ENCODE measurements at regions not wholly inside any gene's neighbourhood (a gene's known extent, or its start where the extent isn't known, plus 50 kb on each side); places are given as distances from the start of the nearest gene placed in this dataset.

- Histone ChIP-seq H3K9ac (ENCODE audit: low read length) (no peak overlapping the region), H2AFZ (ENCODE audit: low read depth, low read length) (no peak overlapping the region), H3K36me3 (ENCODE audit: control insufficient read depth in 1 of 2, insufficient read depth in 2 of 2, low read depth in 1 of 2, low read length in 2 of 2) (no peaks in the 10 kb centered on the region), H4K8ac (ENCODE audit: low read length) (no peak overlapping the region), H3K18ac (ENCODE audit: low read depth in 1 of 2, low read length in 2 of 2) (no peak overlapping the region), H3K4me1 (ENCODE audit: control insufficient read depth, insufficient read depth, low read depth, low read length) (no peaks in the 10 kb centered on the region), H2BK15ac (ENCODE audit: low read depth, poor library complexity, severe bottlenecking) (no peak overlapping the region), H4K91ac (ENCODE audit: low read length) (no peak overlapping the region), H2BK120ac (ENCODE audit: low read depth, low read length) (no peak overlapping the region), H3K27me3 (ENCODE audit: control insufficient read depth in 1 of 2, insufficient read depth in 1 of 2, low read length in 2 of 2) (no peaks in the 10 kb centered on the region), H3K4ac (ENCODE audit: low read depth in 1 of 2, low read length in 2 of 2) (no peak overlapping the region), H3K4me2 (ENCODE audit: low read length, poor library complexity, severe bottlenecking) (no peak overlapping the region), H2BK12ac (ENCODE audit: low read length in 2 of 2) (no peak overlapping the region), H2BK5ac (ENCODE audit: low read depth, low read length, poor library complexity, severe bottlenecking) (no peak overlapping the region), H2AK5ac (ENCODE audit: low read length, severe bottlenecking) (no peak overlapping the region), H3K4me3 (ENCODE audit: insufficient read depth in 1 of 2, low read depth in 1 of 2, low read length in 2 of 2) (no peak overlapping the region), H3K79me1 (replicated peaks; ENCODE audit: low read length, poor library complexity, severe bottlenecking) (no peaks in the 10 kb centered on the region), H3K23ac (ENCODE audit: low read length in 2 of 2) (no peak overlapping the region), H3K9me3 (ENCODE audit: control insufficient read depth, low read length) (peaks cover 3% of the 10 kb centered on the region), H3K14ac (ENCODE audit: low read length in 2 of 2) (no peak overlapping the region), H3K27ac (ENCODE audit: low read length, poor library complexity, severe bottlenecking) (no peak overlapping the region)
- WGBS, result 47% methylated on average over 3 of the region's 4 CpGs
- DNase-seq, result no peak
These were observed 722.5 kb upstream of the ATXN7L3B start for GRCh38 chr12:73815072-73815645.

- H3K4me3 ChIP-seq (ENCODE audit: insufficient read depth in 1 of 2, low read depth in 1 of 2, low read length in 2 of 2), result no peak overlapping the region
- no peaks in the 10 kb centered on the region for H3K4me1 ChIP-seq (ENCODE audit: control insufficient read depth, insufficient read depth, low read depth, low read length)
- no peak overlapping the region for H2BK12ac ChIP-seq (ENCODE audit: low read length in 2 of 2)
- no peak overlapping the region for H4K91ac ChIP-seq (ENCODE audit: low read length)
- H2AFZ ChIP-seq (ENCODE audit: low read depth, low read length), result no peak overlapping the region
- no peak overlapping the region for H3K27ac ChIP-seq (ENCODE audit: low read length, poor library complexity, severe bottlenecking)
- no peaks in the 10 kb centered on the region for H3K27me3 ChIP-seq (ENCODE audit: control insufficient read depth in 1 of 2, insufficient read depth in 1 of 2, low read length in 2 of 2)
- no peak for DNase-seq
- H3K4ac ChIP-seq (ENCODE audit: low read depth in 1 of 2, low read length in 2 of 2), result no peak overlapping the region
- no peak overlapping the region for H3K9ac ChIP-seq (ENCODE audit: low read length)
- no peak overlapping the region for H2BK5ac ChIP-seq (ENCODE audit: low read depth, low read length, poor library complexity, severe bottlenecking)
- H4K8ac ChIP-seq (ENCODE audit: low read length), result no peak overlapping the region
- peaks cover 8% of the 10 kb centered on the region for H3K9me3 ChIP-seq (ENCODE audit: control insufficient read depth, low read length)
- H3K23ac ChIP-seq (ENCODE audit: low read length in 2 of 2), result no peak overlapping the region
- no peak overlapping the region for H2AK5ac ChIP-seq (ENCODE audit: low read length, severe bottlenecking)
- H3K36me3 ChIP-seq (ENCODE audit: control insufficient read depth in 1 of 2, insufficient read depth in 2 of 2, low read depth in 1 of 2, low read length in 2 of 2), result no peaks in the 10 kb centered on the region
- 79% methylated on average over 1 of the region's 2 CpGs for WGBS
- H3K79me1 ChIP-seq (replicated peaks; ENCODE audit: low read length, poor library complexity, severe bottlenecking), result no peaks in the 10 kb centered on the region
- H3K4me2 ChIP-seq (ENCODE audit: low read length, poor library complexity, severe bottlenecking), result no peak overlapping the region
- H2BK15ac ChIP-seq (ENCODE audit: low read depth, poor library complexity, severe bottlenecking), result no peak overlapping the region
- H3K18ac ChIP-seq (ENCODE audit: low read depth in 1 of 2, low read length in 2 of 2), result no peak overlapping the region
- H2BK120ac ChIP-seq (ENCODE audit: low read depth, low read length), result no peak overlapping the region
- H3K14ac ChIP-seq (ENCODE audit: low read length in 2 of 2), result no peak overlapping the region
These were observed 720.5 kb upstream of the ATXN7L3B start for GRCh38 chr12:73817161-73817560.

- H3K9ac ChIP-seq (ENCODE audit: low read length), result no peak overlapping the region
These were observed 703.9 kb upstream of the ATXN7L3B start for GRCh38 chr12:73833746-73834145.

GRCh38 chr12:73841963-73842362 lies 695.7 kb upstream of the ATXN7L3B start:
- Histone ChIP-seq H3K23ac (ENCODE audit: low read length in 2 of 2) (no peak overlapping the region), H3K36me3 (ENCODE audit: control insufficient read depth in 1 of 2, insufficient read depth in 2 of 2, low read depth in 1 of 2, low read length in 2 of 2) (no peaks in the 10 kb centered on the region), H3K4me2 (ENCODE audit: low read length, poor library complexity, severe bottlenecking) (no peak overlapping the region), H3K27me3 (ENCODE audit: control insufficient read depth in 1 of 2, insufficient read depth in 1 of 2, low read length in 2 of 2) (no peaks in the 10 kb centered on the region), H2BK5ac (ENCODE audit: low read depth, low read length, poor library complexity, severe bottlenecking) (no peak overlapping the region), H3K9me3 (ENCODE audit: control insufficient read depth, low read length) (no peaks in the 10 kb centered on the region), H3K18ac (ENCODE audit: low read depth in 1 of 2, low read length in 2 of 2) (no peak overlapping the region), H2BK12ac (ENCODE audit: low read length in 2 of 2) (no peak overlapping the region), H3K79me1 (replicated peaks; ENCODE audit: low read length, poor library complexity, severe bottlenecking) (no peaks in the 10 kb centered on the region), H4K91ac (ENCODE audit: low read length) (no peak overlapping the region), H3K4ac (ENCODE audit: low read depth in 1 of 2, low read length in 2 of 2) (no peak overlapping the region), H3K27ac (ENCODE audit: low read length, poor library complexity, severe bottlenecking) (no peak overlapping the region), H3K4me1 (ENCODE audit: control insufficient read depth, insufficient read depth, low read depth, low read length) (no peaks in the 10 kb centered on the region), H3K4me3 (ENCODE audit: insufficient read depth in 1 of 2, low read depth in 1 of 2, low read length in 2 of 2) (no peak overlapping the region), H4K8ac (ENCODE audit: low read length) (no peak overlapping the region), H2AK5ac (ENCODE audit: low read length, severe bottlenecking) (no peak overlapping the region), H3K9ac (ENCODE audit: low read length) (no peak overlapping the region), H2BK120ac (ENCODE audit: low read depth, low read length) (no peak overlapping the region), H3K14ac (ENCODE audit: low read length in 2 of 2) (no peak overlapping the region), H2BK15ac (ENCODE audit: low read depth, poor library complexity, severe bottlenecking) (no peak overlapping the region), H2AFZ (ENCODE audit: low read depth, low read length) (no peak overlapping the region)
- no peak for DNase-seq
- 96% methylated on average over 2 of the region's 2 CpGs for WGBS

More at GRCh38 chr12:73833746-73834145, 703.9 kb upstream of the ATXN7L3B start:
- Histone ChIP-seq H3K14ac (ENCODE audit: low read length in 2 of 2) (no peak overlapping the region), H3K27ac (ENCODE audit: low read length, poor library complexity, severe bottlenecking) (no peak overlapping the region), H3K4me3 (ENCODE audit: insufficient read depth in 1 of 2, low read depth in 1 of 2, low read length in 2 of 2) (no peak overlapping the region), H4K8ac (ENCODE audit: low read length) (no peak overlapping the region), H3K9me3 (ENCODE audit: control insufficient read depth, low read length) (peaks cover 4% of the 10 kb centered on the region), H3K18ac (ENCODE audit: low read depth in 1 of 2, low read length in 2 of 2) (no peak overlapping the region), H2AFZ (ENCODE audit: low read depth, low read length) (no peak overlapping the region), H4K91ac (ENCODE audit: low read length) (no peak overlapping the region), H2BK15ac (ENCODE audit: low read depth, poor library complexity, severe bottlenecking) (no peak overlapping the region), H3K4me2 (ENCODE audit: low read length, poor library complexity, severe bottlenecking) (no peak overlapping the region), H3K4ac (ENCODE audit: low read depth in 1 of 2, low read length in 2 of 2) (no peak overlapping the region), H3K27me3 (ENCODE audit: control insufficient read depth in 1 of 2, insufficient read depth in 1 of 2, low read length in 2 of 2) (no peaks in the 10 kb centered on the region), H3K79me1 (replicated peaks; ENCODE audit: low read length, poor library complexity, severe bottlenecking) (no peaks in the 10 kb centered on the region), H2BK12ac (ENCODE audit: low read length in 2 of 2) (no peak overlapping the region), H3K36me3 (ENCODE audit: control insufficient read depth in 1 of 2, insufficient read depth in 2 of 2, low read depth in 1 of 2, low read length in 2 of 2) (no peaks in the 10 kb centered on the region), H2BK5ac (ENCODE audit: low read depth, low read length, poor library complexity, severe bottlenecking) (no peak overlapping the region), H3K23ac (ENCODE audit: low read length in 2 of 2) (no peak overlapping the region), H2BK120ac (ENCODE audit: low read depth, low read length) (no peak overlapping the region), H2AK5ac (ENCODE audit: low read length, severe bottlenecking) (no peak overlapping the region), H3K4me1 (ENCODE audit: control insufficient read depth, insufficient read depth, low read depth, low read length) (no peaks in the 10 kb centered on the region)
- no peak for DNase-seq
- WGBS, result no CpG with 5 or more reads among the region's 3 CpGs

All from mesenchymal stem cell (in vitro differentiated cells and primary cell).